HepG2 (cell line): ENCODE measurements at regions not wholly inside any gene's neighbourhood (a gene's known extent, or its start where the extent isn't known, plus 50 kb on each side); places are given as distances from the start of the nearest gene placed in this dataset.

ENCODE experiments used
- BCLAF1 ChIP-seq: fragments of 450-650 bp; IDR thresholded peaks from 2 replicates; pipeline ENCODE4 v1.6.1; 2017; ENCODE audit warnings: mild to moderate bottlenecking
- DBP ChIP-seq: sonication (generic); formaldehyde crosslinking; IDR thresholded peaks from 2 replicates; pipeline ENCODE4 v1.4.0; 2020; ENCODE audit warnings: missing genetic modification reagents; ENCODE audit errors: not compliant biosample characterization
- DZIP1 ChIP-seq: sonication (generic); formaldehyde crosslinking; IDR thresholded peaks from 2 replicates; pipeline ENCODE4 v1.5.0; 2020; ENCODE audit warnings: mild to moderate bottlenecking, missing genetic modification reagents
- FOXO1 ChIP-seq: sonication (generic); formaldehyde crosslinking; IDR thresholded peaks from 2 replicates; pipeline ENCODE4 v1.4.0; 2020; ENCODE audit warnings: missing genetic modification reagents
- HNF4G ChIP-seq, 2 experiments: sonication (generic) in 1 of 2; formaldehyde crosslinking in 1 of 2; IDR thresholded peaks; 2 replicates each; pipeline versions ENCODE4 v1.4.0 to v1.6.1; 2011 to 2020; ENCODE audit warnings: borderline replicate concordance in 2 of 2, low read depth in 2 of 2, mild to moderate bottlenecking in 2 of 2, low read length in 1 of 2, missing genetic modification reagents in 1 of 2, moderate library complexity in 1 of 2
- MIXL1 ChIP-seq: IDR thresholded peaks from 2 replicates; pipeline ENCODE4 v1.6.1; 2016
- NFIB ChIP-seq: sonication (generic); formaldehyde crosslinking; IDR thresholded peaks from 2 replicates; pipeline ENCODE4 v1.9.0; 2021; ENCODE audit warnings: missing genetic modification reagents, mild to moderate bottlenecking, borderline replicate concordance
- PCBP2 ChIP-seq: fragments of 200-400 bp; formaldehyde crosslinking; optimal IDR thresholded peaks from 2 replicates; pipeline ENCODE3; 2018; ENCODE audit warnings: low read length, low read depth; ENCODE audit not compliant: poor library complexity, severe bottlenecking
- RELA ChIP-seq: sonication (generic); formaldehyde crosslinking; IDR thresholded peaks from 2 replicates; pipeline ENCODE4 v1.4.0; 2020; ENCODE audit warnings: missing genetic modification reagents
- SRF ChIP-seq: IDR thresholded peaks from 2 replicates; pipeline ENCODE4 v1.6.1; 2011; ENCODE audit warnings: mild to moderate bottlenecking, low read depth, low read length, moderate library complexity
- TFDP2 ChIP-seq: sonication (generic); formaldehyde crosslinking; IDR thresholded peaks from 2 replicates; pipeline ENCODE4 v1.4.0; 2020; ENCODE audit warnings: missing genetic modification reagents
- ZNF121 ChIP-seq: sonication (generic); formaldehyde crosslinking; IDR thresholded peaks from 2 replicates; pipeline ENCODE4 v1.5.0; 2020; ENCODE audit warnings: mild to moderate bottlenecking, missing genetic modification reagents
- ZNF263 ChIP-seq: sonication (generic); formaldehyde crosslinking; IDR thresholded peaks from 2 replicates; pipeline ENCODE4 v1.4.0; 2020; ENCODE audit warnings: missing genetic modification reagents
- ZNF292 ChIP-seq: sonication (generic); formaldehyde crosslinking; IDR thresholded peaks from 2 replicates; pipeline ENCODE4 v1.8.1; 2022; ENCODE audit warnings: mild to moderate bottlenecking, low read depth, missing genetic modification reagents, borderline replicate concordance
- ZNF451 ChIP-seq: sonication (generic); formaldehyde crosslinking; IDR thresholded peaks from 2 replicates; pipeline ENCODE4 v1.5.0; 2020; ENCODE audit warnings: mild to moderate bottlenecking, missing genetic modification reagents
- ZNF530 ChIP-seq: sonication (generic); formaldehyde crosslinking; IDR thresholded peaks from 2 replicates; pipeline ENCODE4 v1.5.0; 2020; ENCODE audit warnings: low read depth, mild to moderate bottlenecking, missing genetic modification reagents
- ZNF572 ChIP-seq: sonication (generic); formaldehyde crosslinking; IDR thresholded peaks from 2 replicates; pipeline ENCODE4 v1.5.1; 2020; ENCODE audit warnings: mild to moderate bottlenecking, missing genetic modification reagents
- ZNF574 ChIP-seq: sonication (generic); formaldehyde crosslinking; IDR thresholded peaks from 2 replicates; pipeline ENCODE4 v1.4.0; 2020; ENCODE audit warnings: missing genetic modification reagents

- TF ChIP-seq BCLAF1 (no peak), NFIB (CRISPR knock-in tag) (no peak), ZNF263 (CRISPR knock-in tag) (no peak), DZIP1 (CRISPR knock-in tag) (no peak), ZNF121 (CRISPR knock-in tag) (no peak), HNF4G (IDR thresholded peaks at IDR 0.05; ENCODE audit: borderline replicate concordance, low read depth, low read length) (peak; percentile 40; the same call in 1 of the 2 replicates), HNF4G (CRISPR knock-in tag; IDR thresholded peaks at IDR 0.05; ENCODE audit: borderline replicate concordance, low read depth) (no peak), RELA (CRISPR knock-in tag) (no peak), SRF (no peak), DBP (no peak), ZNF530 (CRISPR knock-in tag) (no peak), ZNF451 (CRISPR knock-in tag) (no peak), TFDP2 (CRISPR knock-in tag) (peak; percentile 41; the same call in 1 of the 2 replicates), MIXL1 (CRISPR knock-in tag) (peak; percentile 32; the same call in 1 of the 2 replicates), ZNF574 (no peak), PCBP2 (no peak), ZNF292 (CRISPR knock-in tag) (peak; percentile 55; the same call in 1 of the 2 replicates), FOXO1 (no peak), ZNF572 (CRISPR knock-in tag) (no peak)
Observed at GRCh38 chr10:33899578-33900531, 565.4 kb upstream of the NRP1 start (continued).
